Nephron progenitor cell (in vitro differentiated cells): ENCODE measurements at regions not wholly inside any gene's neighbourhood (a gene's known extent, or its start where the extent isn't known, plus 50 kb on each side); places are given as distances from the start of the nearest gene placed in this dataset.

ENCODE experiments used
- DNase-seq: peaks from one replicate; pipeline ENCODE4 v3.0.0; 2021
- H3K27ac Mint-ChIP-seq: 2 replicates; pipeline ENCODE4 v1.8.0; 2021; ENCODE audit warnings: mild to moderate bottlenecking, moderate library complexity, mixed read lengths
- H3K27me3 Mint-ChIP-seq: 2 replicates; pipeline ENCODE4 v1.8.0; 2021; ENCODE audit warnings: mild to moderate bottlenecking, low read depth, mixed read lengths; ENCODE audit not compliant: poor library complexity
- H3K36me3 Mint-ChIP-seq: 2 replicates; pipeline ENCODE4 v1.8.0; 2021; ENCODE audit warnings: low read depth, mixed read lengths
- H3K4me1 Mint-ChIP-seq: 2 replicates; pipeline ENCODE4 v1.8.0; 2021; ENCODE audit warnings: mixed read lengths
- H3K4me3 Mint-ChIP-seq: 2 replicates; pipeline ENCODE4 v1.8.0; 2021; ENCODE audit warnings: mild to moderate bottlenecking, moderate library complexity, mixed read lengths
- H3K9me3 Mint-ChIP-seq: 2 replicates; pipeline ENCODE4 v1.8.0; 2021; ENCODE audit warnings: mild to moderate bottlenecking, moderate library complexity, mixed read lengths
- CTCF ChIP-seq: fragments of 200-600 bp; sonication (generic); IDR thresholded peaks from 2 replicates; pipeline ENCODE4 v1.5.0; 2021; ENCODE audit warnings: antibody characterized with exemption

DNA sequence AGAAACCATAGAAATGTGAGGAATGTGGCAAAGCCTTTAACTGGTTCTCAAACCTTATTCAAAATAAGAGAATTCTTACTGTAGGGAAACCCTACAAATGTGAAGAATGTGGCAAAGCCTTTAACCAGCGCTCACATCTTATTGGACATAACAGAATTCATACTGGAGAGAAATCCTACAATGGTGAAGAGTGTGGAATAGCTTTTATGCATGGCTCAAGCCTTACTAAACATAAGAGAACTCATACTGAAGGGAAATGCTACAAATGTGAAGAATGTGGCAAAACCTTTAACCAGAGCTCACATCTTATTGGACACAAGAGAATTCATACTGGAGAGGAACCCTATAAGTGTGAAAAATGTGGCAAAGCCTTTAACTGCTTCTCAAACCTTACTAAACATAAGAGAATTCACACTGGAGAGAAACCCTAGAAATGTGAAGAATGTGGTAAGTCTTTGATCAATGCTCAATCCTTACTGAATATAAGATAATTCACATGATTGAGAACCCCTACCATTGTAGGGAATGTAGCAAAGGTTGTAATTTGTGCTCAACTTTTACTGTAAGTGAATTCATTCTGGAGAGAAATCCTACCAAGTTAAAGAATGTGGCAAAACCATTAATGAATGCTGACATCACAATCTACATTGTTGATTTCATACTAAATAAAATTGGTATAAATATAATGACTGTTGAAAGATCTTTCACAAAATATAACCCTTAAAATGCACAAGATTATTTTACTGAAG lies 142.5 kb upstream of the ZNF479 start:
- Mint-ChIP-seq H3K36me3 (no peaks in the 10 kb centered on the region), H3K27me3 (no peaks in the 10 kb centered on the region), H3K4me3 (no peak overlapping the region), H3K9me3 (peaks cover 96% of the 10 kb centered on the region), H3K27ac (no peak overlapping the region), H3K4me1 (no peaks in the 10 kb centered on the region)
- DNase-seq = no peak
- TF ChIP-seq CTCF = no peak

DNA sequence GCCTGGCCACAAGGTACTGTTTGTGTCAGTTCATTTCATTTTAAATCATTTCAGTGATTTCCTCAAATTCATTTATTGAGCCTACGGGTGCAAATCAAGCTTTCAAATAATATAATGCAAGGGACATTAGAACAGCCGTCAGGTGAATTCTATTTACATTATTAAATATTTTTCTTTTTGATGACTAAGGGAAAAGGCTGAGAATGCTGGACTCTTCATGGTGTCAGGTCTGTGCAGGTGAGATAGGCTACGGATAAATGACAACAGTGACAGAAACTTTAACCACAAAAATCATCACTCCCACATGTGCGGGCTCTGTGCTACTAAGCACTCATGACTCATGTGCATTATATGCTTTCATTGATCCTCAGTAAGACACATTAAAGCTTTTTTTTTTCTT lies 149.2 kb upstream of the ZNF716 start:
- H3K27ac Mint-ChIP-seq = no peak overlapping the region
- no peaks in the 10 kb centered on the region for H3K27me3 Mint-ChIP-seq
- no peak for TF ChIP-seq CTCF
- DNase-seq = no peak
- no peaks in the 10 kb centered on the region for H3K4me1 Mint-ChIP-seq
- H3K36me3 Mint-ChIP-seq = peaks cover 3% of the 10 kb centered on the region
- H3K4me3 Mint-ChIP-seq = no peak overlapping the region
- peaks cover 85% of the 10 kb centered on the region for H3K9me3 Mint-ChIP-seq

- Mint-ChIP-seq H3K4me1 (no peaks in the 10 kb centered on the region), H3K36me3 (peaks cover 9% of the 10 kb centered on the region), H3K9me3 (peaks cover 86% of the 10 kb centered on the region), H3K27me3 (no peaks in the 10 kb centered on the region), H3K27ac (no peak overlapping the region), H3K4me3 (no peak overlapping the region)
- DNase-seq = no peak
- TF ChIP-seq CTCF = no peak
These were observed 144.7 kb upstream of the ZNF716 start for GRCh38 chr7:57305192-57305748.

- H3K27me3 Mint-ChIP-seq = no peaks in the 10 kb centered on the region
- no peak overlapping the region for H3K27ac Mint-ChIP-seq
- H3K36me3 Mint-ChIP-seq = peaks cover 7% of the 10 kb centered on the region
- no peak overlapping the region for H3K4me3 Mint-ChIP-seq
- no peak for DNase-seq
- no peak for TF ChIP-seq CTCF
- H3K9me3 Mint-ChIP-seq = peaks cover 88% of the 10 kb centered on the region
- no peaks in the 10 kb centered on the region for H3K4me1 Mint-ChIP-seq
These were observed 141.2 kb upstream of the ZNF716 start for GRCh38 chr7:57308631-57309408.

GRCh38 chr7:57327081-57327480 lies 122.9 kb upstream of the ZNF716 start:
- Mint-ChIP-seq H3K27ac (no peak overlapping the region), H3K4me1 (no peaks in the 10 kb centered on the region), H3K4me3 (no peak overlapping the region), H3K27me3 (no peaks in the 10 kb centered on the region), H3K9me3 (peaks cover 96% of the 10 kb centered on the region), H3K36me3 (peaks cover 5% of the 10 kb centered on the region)
- no peak for TF ChIP-seq CTCF
- DNase-seq = no peak
